ENCODE measurements at regions not wholly inside any gene's neighbourhood (a gene's known extent, or its start where the extent isn't known, plus 50 kb on each side); places are given as distances from the start of the nearest gene placed in this dataset.

GRCh38 chr6:127058027-127058426 is 60.4 kb upstream of the RSPO3 start:
- DNase-seq, result no peak
- Histone ChIP-seq H3K36me3 (no peaks in the 10 kb centered on the region), H3K27me3 (replicated peaks in 1 of 7) (no peaks in the 10 kb centered on the region), H3K4me3 (no peak overlapping the region), H3K27ac (no peak overlapping the region), H3K4me1 (peaks cover 0 to 3% (median 0%) of the 10 kb centered on the region in 6 donors), H3K9me3 (peaks cover 0 to 20% (median 2%) of the 10 kb centered on the region in 8 donors)
- 95 to 100% (median 98%) methylated on average over 2 of the region's 2 CpGs for WGBS, 5 donors
- intact Hi-C loops (cut with DNase I; ENCODE audit: low total_unique reads), result no loop called here
- no peak for TF ChIP-seq POLR2AphosphoS5 (IDR thresholded peaks at IDR 0.05)
- TF ChIP-seq POLR2A (IDR thresholded peaks at IDR 0.05), result no peak
- TF ChIP-seq CTCF (IDR thresholded peaks at IDR 0.05 in 8 of 11, conservative IDR thresholded peaks at IDR 0.05 in 3 of 11), result no peak

- whole genome bisulfite sequencing, 5 donors, result 49 to 60% (median 56%) methylated on average over 2 of the region's 2 CpGs
- intact Hi-C loops (cut with DNase I; ENCODE audit: low total_unique reads), result no loop called here
- Histone ChIP-seq H3K9me3 (peaks cover 0 to 20% (median 2%) of the 10 kb centered on the region in 8 donors), H3K27me3 (replicated peaks in 1 of 7) (no peaks in the 10 kb centered on the region), H3K4me1 (no peaks in the 10 kb centered on the region), H3K4me3 (no peak overlapping the region), H3K27ac (no peak overlapping the region), H3K36me3 (no peaks in the 10 kb centered on the region)
- DNase-seq, result no peak
- TF ChIP-seq CTCF (IDR thresholded peaks at IDR 0.05 in 8 of 11, conservative IDR thresholded peaks at IDR 0.05 in 3 of 11) (no peak), POLR2A (IDR thresholded peaks at IDR 0.05) (no peak), POLR2AphosphoS5 (IDR thresholded peaks at IDR 0.05) (no peak)
Observed at GRCh38 chr6:127058936-127059335, 59.5 kb upstream of the RSPO3 start.

Small RNAs in the stretch of these regions (microRNA-seq; reads per million reads assigned to microRNA genes)
- 0 reads per million in 3 donors for gene MIR588

Small RNAs in the stretch of these regions (small RNA-seq; reads per million reads assigned to genes)
- gene MIR588 (0 reads per million in 4 donors), gene RNU6-200P (0 reads per million in 4 donors)

Data from spleen (tissue), 11 donors.